ENCODE measurements at regions not wholly inside any gene's neighbourhood (a gene's known extent, or its start where the extent isn't known, plus 50 kb on each side); places are given as distances from the start of the nearest gene placed in this dataset.
"Not testable (repeated sequence)": the region's sequence is repeated elsewhere in the genome, so short reads cannot be mapped to it uniquely, and the experiment has no call there.

DNA sequence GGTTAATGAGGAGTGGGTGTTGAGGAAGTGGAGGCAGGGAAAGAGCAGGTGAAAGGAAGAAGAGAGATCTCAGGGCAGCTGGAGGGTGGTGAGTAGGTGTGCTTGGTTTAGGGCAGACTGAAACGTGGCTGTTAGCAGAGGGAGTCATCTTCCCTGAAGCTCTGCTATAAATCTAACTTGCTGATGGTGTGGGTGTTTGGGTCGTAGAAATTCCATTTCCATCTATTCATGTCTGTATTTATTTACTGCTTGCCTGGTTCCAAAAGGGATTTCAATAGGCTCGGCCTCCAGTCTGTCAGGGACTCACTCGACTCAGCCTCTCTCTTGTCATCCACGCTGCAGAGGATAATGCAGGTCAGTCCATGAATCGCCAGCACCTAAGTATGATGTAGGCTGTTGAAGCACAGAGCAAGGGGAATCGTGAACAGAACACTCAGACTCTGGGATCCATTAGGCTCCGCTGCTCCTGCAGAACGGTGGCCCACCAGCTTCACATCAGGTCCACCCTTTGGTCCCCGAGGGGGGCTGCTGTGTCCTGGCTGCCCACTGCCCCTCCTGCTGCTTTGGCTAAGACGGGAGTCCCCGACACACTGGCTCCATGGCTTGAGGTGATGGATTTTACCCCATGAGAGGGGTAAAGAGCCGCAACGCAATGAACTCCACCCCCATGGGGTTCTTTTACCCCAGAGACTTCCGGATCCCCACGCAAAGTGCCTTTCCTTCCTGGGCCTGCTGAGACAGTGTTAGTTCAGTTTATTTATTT lies 156.2 kb downstream of the RHOU start:
- DNase-seq = no peak

- DNase-seq = not testable (repeated sequence)
Measured at GRCh38 chr1:228892200-228892599, 156.9 kb downstream of the RHOU start.

- DNase-seq = no peak
Measured at GRCh38 chr1:228894442-228894989, 159.2 kb downstream of the RHOU start.

- no peak for DNase-seq
Measured at GRCh38 chr1:228897901-228898300, 162.6 kb downstream of the RHOU start.

GRCh38 chr1:228898582-228898992 lies 163.3 kb downstream of the RHOU start:
- DNase-seq = no peak

- no peak for DNase-seq
Measured at GRCh38 chr1:228899421-228899956, 164.2 kb downstream of the RHOU start.

DNA sequence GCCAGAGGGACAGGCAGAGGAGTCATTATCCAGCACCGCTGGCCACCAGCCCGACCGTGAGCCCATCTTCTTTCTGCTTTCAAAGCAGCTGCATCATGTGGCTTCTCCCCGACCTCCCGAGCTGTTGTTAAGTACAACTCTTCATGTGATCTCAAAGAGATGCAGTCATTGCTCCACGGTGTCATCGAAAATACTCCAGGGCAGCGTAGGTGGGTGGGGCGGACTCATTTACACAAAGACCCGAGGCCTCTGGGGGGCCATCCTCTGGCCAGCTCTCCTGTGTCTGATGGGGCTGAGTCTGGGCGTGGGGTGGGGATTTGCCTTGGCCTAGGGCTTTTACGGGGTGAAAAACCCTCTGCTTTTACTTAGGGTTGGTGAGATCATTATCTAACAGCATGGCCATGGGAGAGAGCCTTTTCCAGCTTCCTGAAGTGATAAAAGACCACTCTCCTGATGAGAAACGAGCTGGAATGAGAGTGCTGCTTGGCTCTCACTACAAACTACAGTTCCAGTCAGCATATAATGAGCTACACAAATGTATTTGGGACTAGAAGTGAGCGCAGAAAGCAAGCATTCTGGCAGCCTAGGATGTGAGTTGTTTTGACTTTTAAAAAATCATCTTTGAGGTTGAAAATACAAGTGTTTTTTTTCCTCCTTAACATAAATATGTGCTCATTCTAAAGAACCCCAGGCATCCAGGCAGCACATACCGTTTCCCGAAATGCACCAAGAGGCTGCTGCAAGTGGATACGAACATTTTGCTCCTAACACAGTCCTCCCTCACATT lies 165.0 kb downstream of the RHOU start:
- DNase-seq = peak in 4 of 56 donors; percentile 26 to 43 (median 42)

- no peak for DNase-seq
Measured at GRCh38 chr1:228900886-228901392, 165.7 kb downstream of the RHOU start.

- no peak for DNase-seq
Measured at GRCh38 chr1:228901936-228902681, 166.8 kb downstream of the RHOU start.

DNA sequence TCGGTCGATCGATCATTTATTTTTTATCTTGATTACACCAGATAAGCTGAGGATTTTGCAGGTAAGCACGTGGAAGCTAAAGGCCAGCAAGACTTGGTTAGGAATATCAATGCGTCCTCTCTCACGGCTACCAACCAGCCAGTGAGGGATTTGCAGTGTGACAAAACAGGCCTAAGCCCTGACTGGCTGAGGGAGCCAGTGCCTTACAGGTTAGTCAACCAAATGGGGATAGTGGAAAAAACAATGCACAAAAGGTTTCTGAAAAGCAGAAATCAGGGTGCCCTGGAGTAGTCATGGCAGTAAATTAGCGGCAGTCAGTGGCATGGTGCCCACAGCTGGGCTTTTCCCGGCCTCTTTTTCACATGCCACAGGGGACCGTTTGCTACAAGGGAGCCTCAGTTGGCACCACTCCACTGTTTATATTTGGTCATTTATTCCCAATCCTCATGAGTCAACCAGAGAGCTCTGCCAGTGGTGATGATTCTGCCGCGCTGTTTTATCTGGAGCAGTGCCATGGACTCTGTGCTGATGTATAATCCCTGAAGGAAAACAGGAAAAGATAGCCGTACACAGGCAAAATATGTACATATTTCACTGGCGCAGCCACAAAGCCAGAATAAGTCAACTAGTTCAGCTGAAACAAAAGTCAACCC lies 167.6 kb downstream of the RHOU start:
- peak in 50 of 56 donors; percentile 26 to 93 (median 59) for DNase-seq

GRCh38 chr1:228903434-228904071 lies 168.3 kb downstream of the RHOU start:
- DNase-seq = no peak

GRCh38 chr1:228904222-228904621 lies 168.9 kb downstream of the RHOU start:
- DNase-seq = no peak

GRCh38 chr1:228905701-228906101 lies 170.4 kb downstream of the RHOU start:
- DNase-seq = no peak

GRCh38 chr1:228906223-228906860 lies 171.1 kb downstream of the RHOU start:
- DNase-seq = no peak

- DNase-seq = no peak
Measured at GRCh38 chr1:228911225-228912210, 176.2 kb downstream of the RHOU start.

DNA sequence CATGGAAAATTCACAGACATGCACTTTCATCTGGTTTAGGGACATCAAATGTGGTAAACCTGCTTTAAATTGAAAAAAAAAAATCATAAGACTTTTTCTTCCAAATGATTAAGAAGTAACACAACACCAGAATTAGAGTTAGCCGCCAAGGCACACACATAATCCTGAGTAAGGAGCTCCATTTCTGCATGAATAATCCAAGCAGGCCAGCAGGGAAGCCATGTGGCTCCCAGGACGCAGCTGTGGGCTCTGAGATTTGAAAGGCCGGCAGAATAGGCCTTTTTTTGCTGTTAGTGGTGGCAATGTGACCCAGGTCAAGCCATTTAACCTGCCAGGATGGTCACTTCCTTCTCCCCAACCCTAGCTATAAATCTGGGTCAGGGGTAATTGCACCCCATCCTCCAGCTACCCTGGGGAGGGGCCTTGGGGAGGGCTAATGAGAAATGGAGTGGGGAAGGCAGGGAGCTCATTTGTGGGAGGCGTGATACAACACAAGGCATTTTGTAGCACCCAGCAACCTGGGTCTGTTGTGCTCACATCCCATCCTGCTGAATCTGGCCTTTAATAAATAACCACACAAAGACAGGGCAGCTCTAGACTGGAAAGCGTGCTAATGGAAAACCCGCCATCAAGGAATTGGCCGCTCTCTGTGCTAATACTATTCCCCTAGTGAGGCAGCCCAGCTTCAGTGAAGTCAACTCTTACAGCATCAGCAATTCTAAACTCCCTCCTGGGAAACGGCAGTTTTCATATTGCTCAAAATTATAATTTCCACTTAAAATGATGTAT lies 178.5 kb downstream of the RHOU start:
- DNase-seq = peak in 1 of 56 donors; percentile 22

DNA sequence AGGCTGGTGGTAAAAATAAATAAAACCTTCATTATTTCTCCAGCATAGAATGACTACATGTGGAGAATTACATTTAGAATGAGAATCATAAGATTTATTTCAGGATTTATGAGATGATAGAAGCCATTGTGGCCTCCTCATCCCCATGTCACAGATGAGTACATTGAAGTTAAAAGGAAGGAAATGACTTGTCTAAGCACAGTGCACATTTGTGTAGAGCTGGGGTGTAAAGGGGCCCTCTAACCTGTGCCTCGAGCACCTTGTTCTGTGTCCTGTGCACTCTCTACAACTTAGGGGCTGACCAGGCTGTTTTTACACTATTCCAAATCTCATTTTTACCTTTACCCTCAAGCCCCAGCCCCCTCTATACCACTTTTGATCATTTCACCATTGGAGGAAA lies 179.4 kb downstream of the RHOU start:
- DNase-seq = no peak
